ENCODE measurements at regions not wholly inside any gene's neighbourhood (a gene's known extent, or its start where the extent isn't known, plus 50 kb on each side); places are given as distances from the start of the nearest gene placed in this dataset.

GRCh38 chr3:87047852-87048251, 56.9 kb upstream of the VGLL3 start:
- TF ChIP-seq, protein P1, sequence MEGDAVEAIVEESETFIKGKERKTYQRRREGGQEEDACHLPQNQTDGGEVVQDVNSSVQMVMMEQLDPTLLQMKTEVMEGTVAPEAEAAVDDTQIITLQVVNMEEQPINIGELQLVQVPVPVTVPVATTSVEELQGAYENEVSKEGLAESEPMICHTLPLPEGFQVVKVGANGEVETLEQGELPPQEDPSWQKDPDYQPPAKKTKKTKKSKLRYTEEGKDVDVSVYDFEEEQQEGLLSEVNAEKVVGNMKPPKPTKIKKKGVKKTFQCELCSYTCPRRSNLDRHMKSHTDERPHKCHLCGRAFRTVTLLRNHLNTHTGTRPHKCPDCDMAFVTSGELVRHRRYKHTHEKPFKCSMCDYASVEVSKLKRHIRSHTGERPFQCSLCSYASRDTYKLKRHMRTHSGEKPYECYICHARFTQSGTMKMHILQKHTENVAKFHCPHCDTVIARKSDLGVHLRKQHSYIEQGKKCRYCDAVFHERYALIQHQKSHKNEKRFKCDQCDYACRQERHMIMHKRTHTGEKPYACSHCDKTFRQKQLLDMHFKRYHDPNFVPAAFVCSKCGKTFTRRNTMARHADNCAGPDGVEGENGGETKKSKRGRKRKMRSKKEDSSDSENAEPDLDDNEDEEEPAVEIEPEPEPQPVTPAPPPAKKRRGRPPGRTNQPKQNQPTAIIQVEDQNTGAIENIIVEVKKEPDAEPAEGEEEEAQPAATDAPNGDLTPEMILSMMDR (IDR thresholded peaks at IDR 0.05; ENCODE audit: low read depth, low read length, missing input control): no peak
- TF ChIP-seq RAD21 (IDR thresholded peaks at IDR 0.05): no peak
- no peak for TF ChIP-seq JUND (IDR thresholded peaks at IDR 0.05)
- TF ChIP-seq EGR1 (IDR thresholded peaks at IDR 0.05; ENCODE audit: low read depth in 2 of 2): no peak
- TF ChIP-seq ATF3 (IDR thresholded peaks at IDR 0.05): no peak
- TF ChIP-seq TAF1 (conservative IDR thresholded peaks at IDR 0.05): no peak
- TF ChIP-seq YY1 (IDR thresholded peaks at IDR 0.05): no peak
- TF ChIP-seq, protein P2, sequence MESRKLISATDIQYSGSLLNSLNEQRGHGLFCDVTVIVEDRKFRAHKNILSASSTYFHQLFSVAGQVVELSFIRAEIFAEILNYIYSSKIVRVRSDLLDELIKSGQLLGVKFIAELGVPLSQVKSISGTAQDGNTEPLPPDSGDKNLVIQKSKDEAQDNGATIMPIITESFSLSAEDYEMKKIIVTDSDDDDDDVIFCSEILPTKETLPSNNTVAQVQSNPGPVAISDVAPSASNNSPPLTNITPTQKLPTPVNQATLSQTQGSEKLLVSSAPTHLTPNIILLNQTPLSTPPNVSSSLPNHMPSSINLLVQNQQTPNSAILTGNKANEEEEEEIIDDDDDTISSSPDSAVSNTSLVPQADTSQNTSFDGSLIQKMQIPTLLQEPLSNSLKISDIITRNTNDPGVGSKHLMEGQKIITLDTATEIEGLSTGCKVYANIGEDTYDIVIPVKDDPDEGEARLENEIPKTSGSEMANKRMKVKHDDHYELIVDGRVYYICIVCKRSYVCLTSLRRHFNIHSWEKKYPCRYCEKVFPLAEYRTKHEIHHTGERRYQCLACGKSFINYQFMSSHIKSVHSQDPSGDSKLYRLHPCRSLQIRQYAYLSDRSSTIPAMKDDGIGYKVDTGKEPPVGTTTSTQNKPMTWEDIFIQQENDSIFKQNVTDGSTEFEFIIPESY (IDR thresholded peaks at IDR 0.05): no peak
